HFFc6 (cell line): ENCODE measurements at regions not wholly inside any gene's neighbourhood (a gene's known extent, or its start where the extent isn't known, plus 50 kb on each side); places are given as distances from the start of the nearest gene placed in this dataset.

Experiments used
- DNase-seq: peaks from one replicate; pipeline ENCODE4 v3.0.0-alpha.2; 2018
- H3K27ac Mint-ChIP-seq: 2 replicates; pipeline ENCODE4 v1.8.0; 2020; ENCODE audit warnings: mild to moderate bottlenecking, mixed read lengths
- H3K27me3 Mint-ChIP-seq: 2 replicates; pipeline ENCODE4 v1.8.0; 2021; ENCODE audit warnings: mild to moderate bottlenecking, moderate library complexity, mixed read lengths; ENCODE audit not compliant: insufficient read depth
- H3K36me3 Mint-ChIP-seq: 2 replicates; pipeline ENCODE4 v1.8.0; 2021; ENCODE audit warnings: low read depth, mixed read lengths
- H3K4me1 Mint-ChIP-seq: 2 replicates; pipeline ENCODE4 v1.8.0; 2020; ENCODE audit warnings: low read depth, mixed read lengths
- H3K4me3 Mint-ChIP-seq: 2 replicates; pipeline ENCODE4 v1.8.0; 2020; ENCODE audit warnings: mild to moderate bottlenecking, moderate library complexity, mixed read lengths
- H3K9me3 Mint-ChIP-seq: 2 replicates; pipeline ENCODE4 v1.8.0; 2020; ENCODE audit warnings: mild to moderate bottlenecking, mixed read lengths
- CTCF ChIP-seq: fragments of 200-600 bp; sonication (generic); IDR thresholded peaks from 2 replicates; pipeline ENCODE4 v1.5.0; 2021; ENCODE audit warnings: antibody characterized with exemption, mild to moderate bottlenecking

- Mint-ChIP-seq H3K27ac (no peak overlapping the region), H3K9me3 (peaks cover 15% of the 10 kb centered on the region), H3K4me3 (no peak overlapping the region), H3K36me3 (no peaks in the 10 kb centered on the region), H3K4me1 (no peaks in the 10 kb centered on the region), H3K27me3 (peaks cover 2% of the 10 kb centered on the region; the same call in 1 of the 2 replicates)
- no peak for TF ChIP-seq CTCF
- no peak for DNase-seq
These were observed 178.9 kb upstream of the SOX9 start for GRCh38 chr17:71941920-71942319.

GRCh38 chr17:71942626-71943025 is 178.2 kb upstream of the SOX9 start:
- Mint-ChIP-seq H3K27ac (no peak overlapping the region), H3K27me3 (peaks cover 2% of the 10 kb centered on the region; the same call in 1 of the 2 replicates), H3K9me3 (peaks cover 15% of the 10 kb centered on the region), H3K36me3 (no peaks in the 10 kb centered on the region), H3K4me1 (no peaks in the 10 kb centered on the region), H3K4me3 (no peak overlapping the region)
- no peak for DNase-seq
- no peak for TF ChIP-seq CTCF

GRCh38 chr17:71948703-71949422 is 172.0 kb upstream of the SOX9 start:
- Mint-ChIP-seq H3K9me3 (peaks cover 9% of the 10 kb centered on the region), H3K27ac (no peak overlapping the region), H3K27me3 (no peaks in the 10 kb centered on the region; the same call in 1 of the 2 replicates), H3K36me3 (no peaks in the 10 kb centered on the region), H3K4me3 (no peak overlapping the region), H3K4me1 (no peaks in the 10 kb centered on the region)
- no peak for DNase-seq
- TF ChIP-seq CTCF: no peak

GRCh38 chr17:71959154-71959553 is 161.7 kb upstream of the SOX9 start:
- Mint-ChIP-seq H3K9me3 (no peaks in the 10 kb centered on the region), H3K4me3 (no peak overlapping the region), H3K27me3 (peaks cover 4% of the 10 kb centered on the region), H3K4me1 (no peaks in the 10 kb centered on the region), H3K27ac (no peak overlapping the region), H3K36me3 (no peaks in the 10 kb centered on the region)
- TF ChIP-seq CTCF: peak; percentile 70
- DNase-seq: no peak

- H3K4me3 Mint-ChIP-seq: no peak overlapping the region
- H3K27me3 Mint-ChIP-seq: peaks cover 4% of the 10 kb centered on the region
- no peaks in the 10 kb centered on the region for H3K9me3 Mint-ChIP-seq
- no peaks in the 10 kb centered on the region for H3K4me1 Mint-ChIP-seq
- DNase-seq: no peak
- H3K36me3 Mint-ChIP-seq: no peaks in the 10 kb centered on the region
- no peak for TF ChIP-seq CTCF
- no peak overlapping the region for H3K27ac Mint-ChIP-seq
These were observed 157.5 kb upstream of the SOX9 start for GRCh38 chr17:71963351-71963750.
